GM18507 (cell line): ENCODE measurements at regions not wholly inside any gene's neighbourhood (a gene's known extent, or its start where the extent isn't known, plus 50 kb on each side); places are given as distances from the start of the nearest gene placed in this dataset.

ENCODE experiments used
- DNase-seq: peaks from one replicate; pipeline ENCODE4 v3.0.0; 2011; ENCODE audit warnings: low read depth; ENCODE audit not compliant: insufficient read length; ENCODE audit errors: extremely low spot score
- FAIRE-seq: peaks from 2 replicates; lab custom pipeline; 2011; peaks lifted over from hg19 to GRCh38; lab: Jason Lieb, UNC

- FAIRE-seq (no peak), DNase-seq (no peak)
Measured at GRCh38 chr15:47409038-47409437, 308.3 kb upstream of the SEMA6D start.

- FAIRE-seq (no peak), DNase-seq (no peak)
Measured at GRCh38 chr15:47409600-47409999, 307.7 kb upstream of the SEMA6D start.

GRCh38 chr15:47410247-47410646 is 307.1 kb upstream of the SEMA6D start:
- DNase-seq (no peak), FAIRE-seq (no peak)

- FAIRE-seq (no peak), DNase-seq (no peak)
Measured at GRCh38 chr15:47411733-47412132, 305.6 kb upstream of the SEMA6D start.

- DNase-seq (no peak), FAIRE-seq (no peak)
Measured at GRCh38 chr15:47412136-47412535, 305.2 kb upstream of the SEMA6D start.

- no peak for DNase-seq
- no peak for FAIRE-seq
Measured at GRCh38 chr15:47412802-47413201, 304.5 kb upstream of the SEMA6D start.

GRCh38 chr15:47414207-47414606 is 303.1 kb upstream of the SEMA6D start:
- no peak for FAIRE-seq
- DNase-seq: no peak

- FAIRE-seq (no peak), DNase-seq (no peak)
Measured at GRCh38 chr15:47415539-47415971, 301.8 kb upstream of the SEMA6D start.

GRCh38 chr15:47422881-47423665 is 294.2 kb upstream of the SEMA6D start:
- no peak for FAIRE-seq
- no peak for DNase-seq

- FAIRE-seq (no peak), DNase-seq (no peak)
Measured at GRCh38 chr15:47427463-47427862, 289.8 kb upstream of the SEMA6D start.

- FAIRE-seq (no peak), DNase-seq (no peak)
Measured at GRCh38 chr15:47429376-47429775, 287.9 kb upstream of the SEMA6D start.

GRCh38 chr15:47431501-47431900 is 285.8 kb upstream of the SEMA6D start:
- no peak for DNase-seq

GRCh38 chr15:47432826-47433225 is 284.5 kb upstream of the SEMA6D start:
- FAIRE-seq (no peak), DNase-seq (no peak)

More at GRCh38 chr15:47431501-47431900, 285.8 kb upstream of the SEMA6D start:
- no peak for FAIRE-seq

GRCh38 chr15:47434596-47434995 is 282.7 kb upstream of the SEMA6D start:
- FAIRE-seq (no peak), DNase-seq (no peak)

GRCh38 chr15:47437491-47437890 is 279.8 kb upstream of the SEMA6D start:
- FAIRE-seq (no peak), DNase-seq (no peak)

- FAIRE-seq (no peak), DNase-seq (no peak)
Measured at GRCh38 chr15:47439146-47440111, 277.9 kb upstream of the SEMA6D start.

- no peak for DNase-seq
Measured at GRCh38 chr15:47442371-47442770, 274.9 kb upstream of the SEMA6D start.

GRCh38 chr15:47443839-47444238 is 273.5 kb upstream of the SEMA6D start:
- no peak for DNase-seq
- FAIRE-seq: no peak

More at GRCh38 chr15:47442371-47442770, 274.9 kb upstream of the SEMA6D start:
- FAIRE-seq: no peak

GRCh38 chr15:47445723-47446392 is 271.4 kb upstream of the SEMA6D start:
- FAIRE-seq: no peak
- no peak for DNase-seq
